Amniotic stem cell (primary cell): ENCODE measurements at regions not wholly inside any gene's neighbourhood (a gene's known extent, or its start where the extent isn't known, plus 50 kb on each side); places are given as distances from the start of the nearest gene placed in this dataset.
"Not testable (repeated sequence)": the region's sequence is repeated elsewhere in the genome, so short reads cannot be mapped to it uniquely, and the experiment has no call there.

Source experiments
- DNase-seq: peaks from one replicate; lab custom pipeline; 2025; lab: John Stamatoyannopoulos, UW

DNA sequence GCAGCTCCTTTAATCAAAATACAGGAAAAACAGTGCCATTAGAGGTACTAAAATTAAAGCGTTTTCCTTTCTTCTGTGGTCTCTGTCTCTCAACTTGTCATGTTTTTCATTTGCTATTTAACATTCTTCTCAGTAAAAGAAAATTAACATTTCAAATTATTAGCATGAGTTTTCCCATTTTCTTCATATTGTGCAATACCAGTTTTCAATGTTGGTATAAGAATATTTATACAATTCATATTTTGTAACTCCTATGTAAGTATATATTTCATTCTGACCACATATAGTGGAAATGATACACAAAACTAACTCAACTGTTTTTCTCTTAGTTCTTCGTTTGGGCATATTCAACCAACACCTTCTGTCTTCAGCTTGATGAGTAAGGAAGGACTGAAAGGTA lies 308.3 kb downstream of the HS3ST1 start:
- no peak for DNase-seq

DNA sequence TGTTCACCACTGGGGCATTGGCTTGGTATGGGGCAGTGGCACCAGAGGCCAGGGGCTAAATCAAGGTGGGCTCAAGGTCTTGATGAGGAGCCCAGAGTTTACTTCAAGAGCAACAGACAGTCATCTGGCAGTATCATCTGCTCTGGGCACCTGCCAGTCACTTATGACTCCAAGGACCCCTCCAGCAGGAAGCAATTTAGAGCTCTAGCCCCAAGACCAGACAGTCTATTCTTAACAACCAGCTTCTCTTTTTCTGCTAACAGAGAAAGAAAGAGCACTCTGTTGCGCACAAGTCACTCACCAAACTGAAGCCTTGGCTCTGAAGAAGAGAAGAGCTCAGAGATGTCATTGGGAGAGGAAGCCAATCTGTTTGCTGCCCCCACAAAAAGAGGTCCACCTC lies 309.2 kb downstream of the HS3ST1 start:
- DNase-seq: no peak

DNA sequence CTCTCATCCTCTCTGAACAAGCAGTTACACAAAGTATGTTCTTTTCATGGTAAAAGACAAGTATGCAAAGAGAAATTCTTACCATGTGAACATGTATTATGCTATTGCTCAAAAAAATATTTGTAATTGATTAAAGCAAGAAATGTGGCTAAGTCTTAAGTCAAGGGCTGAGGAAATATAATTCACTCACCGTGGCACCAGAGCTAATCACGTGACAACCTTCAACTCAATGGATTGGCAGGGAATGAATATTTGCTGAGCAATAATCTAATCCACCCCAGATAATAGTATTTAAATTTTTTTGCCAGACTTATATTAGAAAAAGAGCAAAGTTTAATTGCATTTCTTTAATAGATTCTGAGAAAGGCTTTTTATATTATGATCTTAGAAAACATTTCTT lies 310.2 kb downstream of the HS3ST1 start:
- no peak for DNase-seq

DNA sequence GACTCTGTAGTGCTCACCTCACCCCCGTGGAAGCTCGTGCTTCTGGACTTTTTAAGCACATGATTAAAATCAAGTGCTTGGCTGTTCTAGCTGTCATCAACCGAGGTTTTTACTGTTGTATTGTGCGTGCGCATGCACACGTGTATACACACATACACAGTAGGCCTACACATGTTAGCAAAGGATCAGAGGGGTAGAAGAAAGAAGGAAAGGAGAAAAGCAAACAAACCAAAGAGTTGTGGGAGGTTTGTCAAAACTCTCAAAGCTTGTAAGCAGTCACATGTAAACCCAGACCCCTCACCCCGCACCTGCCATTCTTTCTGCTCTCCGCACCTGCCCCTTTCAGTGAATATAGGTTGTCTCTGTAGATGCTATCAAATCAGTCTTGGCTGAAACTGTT lies 311.8 kb downstream of the HS3ST1 start:
- DNase-seq: no peak

DNA sequence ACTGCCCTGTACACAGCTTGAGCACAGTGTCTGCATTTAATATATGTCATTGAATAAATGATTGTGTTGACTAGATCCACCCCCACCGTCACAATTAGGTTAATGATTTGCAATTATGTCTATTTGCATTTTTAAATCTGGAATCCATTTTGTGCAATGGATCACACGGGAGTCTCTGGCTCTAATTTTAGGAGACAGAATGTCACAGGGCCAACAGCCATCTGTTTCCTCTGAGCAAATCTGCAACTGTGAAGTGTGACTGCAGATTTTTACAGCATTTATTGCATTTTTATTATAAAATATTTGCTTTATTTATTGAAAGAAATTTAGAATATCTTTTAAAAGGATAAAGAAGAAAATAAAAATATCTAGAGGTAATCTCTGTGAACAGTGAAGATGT lies 316.8 kb downstream of the HS3ST1 start:
- no peak for DNase-seq

DNA sequence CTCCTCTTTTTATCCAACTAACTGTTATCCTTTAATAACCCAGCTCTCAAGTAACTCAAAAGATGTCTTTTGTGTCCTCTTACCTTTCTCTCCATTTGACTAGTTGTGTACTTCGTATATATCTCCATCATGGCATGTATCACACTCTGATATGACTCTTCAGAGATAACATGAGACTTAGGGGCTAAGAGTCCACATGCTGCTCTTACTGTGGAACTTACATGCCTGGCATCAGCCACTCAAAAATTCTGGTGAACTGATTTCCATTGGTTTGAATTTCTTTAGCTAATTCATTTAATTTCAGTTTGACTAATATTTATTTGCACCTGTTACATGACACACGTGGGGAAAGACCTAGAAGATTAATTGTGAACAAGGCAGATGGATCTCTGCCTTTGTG lies 317.3 kb downstream of the HS3ST1 start:
- no peak for DNase-seq

DNA sequence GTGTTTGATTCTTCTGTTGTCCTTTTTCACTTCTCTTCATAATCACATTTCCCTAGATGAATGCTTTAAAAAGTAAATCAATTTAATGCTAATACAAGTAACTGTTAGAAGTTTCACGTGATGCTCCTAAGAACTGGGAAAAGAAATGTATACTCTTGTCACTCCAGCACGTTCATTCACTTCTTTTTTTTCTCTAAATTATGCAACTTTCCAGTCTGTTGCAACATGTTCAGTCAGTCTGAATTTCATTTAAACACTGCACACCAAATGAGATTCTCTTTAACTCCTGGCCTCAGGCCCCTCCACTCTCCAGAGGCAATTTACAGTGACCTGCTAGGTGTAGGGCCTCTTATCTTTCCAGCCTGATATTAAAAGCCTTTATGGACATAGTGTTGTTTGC lies 321.9 kb downstream of the HS3ST1 start:
- DNase-seq: no peak

DNA sequence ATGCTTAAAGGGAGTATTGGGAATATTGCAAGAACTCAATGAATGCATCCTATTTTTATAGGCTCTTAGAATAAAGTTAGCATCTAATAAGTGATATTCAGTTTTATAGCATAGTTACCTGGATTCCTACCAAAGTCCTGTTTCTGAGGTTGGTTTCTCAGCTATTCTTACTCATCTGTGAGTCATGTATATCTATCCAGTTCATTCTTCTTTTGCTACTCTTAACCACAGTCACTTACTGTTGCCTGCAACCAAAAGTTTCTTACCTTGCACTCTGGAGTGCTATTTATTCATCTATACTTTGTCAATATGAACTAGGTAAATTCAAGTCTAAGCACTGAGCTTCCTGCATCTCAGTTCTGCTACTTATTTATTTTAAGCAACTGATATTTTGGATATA lies 322.5 kb downstream of the HS3ST1 start:
- DNase-seq: no peak

DNA sequence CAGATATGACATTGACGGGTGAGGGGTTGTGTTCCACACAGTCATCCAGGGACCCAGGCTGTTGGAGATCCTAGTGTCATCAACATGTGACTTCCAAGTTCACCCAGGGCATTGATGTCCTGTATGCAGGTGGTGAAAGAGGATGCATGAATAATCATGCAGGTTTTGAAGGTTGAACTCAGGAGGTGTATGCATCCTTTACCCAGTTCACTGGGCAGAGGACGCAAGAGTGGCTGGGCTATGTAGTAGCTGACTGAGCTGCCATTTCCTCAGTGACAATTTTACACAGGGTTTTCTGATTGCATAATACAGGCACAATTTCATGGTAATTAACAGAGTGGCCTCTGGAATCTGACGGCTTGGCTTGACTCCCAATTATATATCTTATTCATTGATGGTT lies 323.0 kb downstream of the HS3ST1 start:
- no peak for DNase-seq

DNA sequence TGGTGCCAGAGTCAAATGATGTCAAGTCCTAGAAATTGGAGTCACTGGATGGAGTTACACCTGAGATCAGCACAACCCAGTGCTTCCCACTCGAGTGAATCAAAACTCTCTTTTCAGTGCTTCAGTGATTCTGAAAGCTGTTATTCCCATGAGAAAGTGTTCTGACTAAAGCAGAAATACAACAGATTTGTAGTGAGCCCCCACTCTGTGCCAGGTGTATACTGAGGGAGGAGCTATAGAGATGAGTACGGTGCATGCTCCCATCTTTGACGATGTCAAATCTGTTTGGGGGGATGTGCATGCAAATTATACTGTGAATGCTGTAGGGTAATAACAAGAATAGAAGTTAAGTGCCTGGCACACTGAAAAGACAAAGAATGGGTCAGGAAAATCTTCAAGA lies 330.2 kb downstream of the HS3ST1 start:
- DNase-seq: no peak

DNA sequence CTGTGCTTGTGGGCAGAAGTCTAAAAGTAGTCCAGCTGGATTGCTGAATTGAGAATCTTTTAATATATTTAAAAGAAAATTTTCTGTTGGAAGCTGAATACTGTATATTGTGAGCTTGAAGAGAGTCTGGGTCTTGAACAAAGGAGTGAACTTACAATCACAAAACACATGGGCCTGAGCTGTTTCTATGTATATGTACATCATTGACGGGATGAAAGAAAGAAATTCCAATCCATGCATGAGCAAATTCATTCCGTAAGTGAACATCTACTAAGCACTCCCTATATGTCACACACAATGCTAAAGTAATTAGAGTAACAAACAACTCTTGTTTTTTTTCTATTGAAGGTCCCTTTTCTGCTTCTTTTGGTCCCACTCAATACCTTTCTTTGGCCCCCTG lies 331.0 kb downstream of the HS3ST1 start:
- no peak for DNase-seq

DNA sequence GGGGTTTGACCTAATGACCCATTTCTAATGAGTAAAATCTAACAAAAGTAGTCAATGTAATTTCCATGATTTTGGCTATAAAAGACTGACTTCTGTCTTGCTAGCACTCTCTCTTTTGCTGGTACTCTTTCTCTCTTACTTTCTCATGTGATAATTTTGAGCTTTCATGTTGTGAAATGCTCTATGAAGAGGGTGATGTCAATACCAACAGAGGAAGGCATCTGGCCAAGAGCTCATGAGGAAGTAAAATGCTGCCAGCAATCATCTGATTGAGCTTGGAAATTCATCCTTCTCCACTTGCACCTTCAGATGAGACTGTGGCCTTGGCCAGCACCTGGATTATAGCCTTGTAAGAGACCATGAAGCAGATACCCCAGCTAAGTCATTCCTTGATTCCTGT lies 347.7 kb downstream of the HS3ST1 start:
- DNase-seq: no peak

DNA sequence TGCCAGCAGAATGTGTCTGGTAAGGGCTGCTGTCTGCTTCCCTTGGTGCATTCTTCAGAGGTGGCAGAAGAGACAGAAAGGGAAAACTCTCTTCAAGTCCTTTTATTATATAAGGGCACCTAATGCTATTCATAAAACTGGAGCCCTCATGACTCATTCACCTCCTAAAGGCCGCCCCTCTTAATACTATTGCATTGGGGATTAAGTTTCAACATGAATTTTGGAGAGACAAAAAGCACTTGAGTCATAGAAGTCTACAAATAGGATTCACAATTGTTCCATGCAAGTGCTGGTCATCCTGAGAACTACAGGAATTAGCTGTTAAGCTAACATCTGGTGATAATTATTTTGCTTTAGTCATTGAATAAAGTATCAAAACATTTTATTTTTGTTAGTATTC lies 349.5 kb downstream of the HS3ST1 start:
- DNase-seq: no peak

DNA sequence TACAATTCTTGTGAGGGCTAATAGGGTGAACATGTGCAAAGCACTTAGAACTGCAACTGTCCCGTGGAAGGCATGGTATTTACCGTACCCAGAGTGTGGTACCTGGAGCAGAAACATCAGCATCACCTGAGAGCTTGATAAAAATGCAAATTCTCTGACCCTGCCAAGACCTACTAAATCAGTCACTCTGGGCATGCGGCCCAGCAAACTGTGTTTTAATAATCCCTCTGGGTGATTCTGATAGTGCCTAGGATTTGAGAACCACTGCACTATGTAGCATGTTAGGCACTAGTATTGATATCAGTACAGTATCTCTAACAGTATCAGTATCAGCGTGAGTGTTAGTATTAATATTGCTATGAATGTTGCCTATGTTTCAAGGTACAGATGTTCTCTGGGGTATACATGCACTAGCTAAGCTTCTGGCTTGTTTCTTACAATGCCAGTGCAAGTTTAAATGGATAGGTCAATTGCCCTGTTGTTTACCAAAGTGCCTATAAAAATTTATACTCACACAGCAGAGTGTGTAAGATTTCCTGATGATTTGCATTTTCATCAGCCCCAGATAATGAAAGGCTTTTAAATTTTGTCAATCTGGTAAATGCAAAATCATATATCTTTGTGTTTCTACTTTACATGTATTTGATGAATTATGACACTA lies 354.0 kb downstream of the HS3ST1 start:
- no peak for DNase-seq

DNA sequence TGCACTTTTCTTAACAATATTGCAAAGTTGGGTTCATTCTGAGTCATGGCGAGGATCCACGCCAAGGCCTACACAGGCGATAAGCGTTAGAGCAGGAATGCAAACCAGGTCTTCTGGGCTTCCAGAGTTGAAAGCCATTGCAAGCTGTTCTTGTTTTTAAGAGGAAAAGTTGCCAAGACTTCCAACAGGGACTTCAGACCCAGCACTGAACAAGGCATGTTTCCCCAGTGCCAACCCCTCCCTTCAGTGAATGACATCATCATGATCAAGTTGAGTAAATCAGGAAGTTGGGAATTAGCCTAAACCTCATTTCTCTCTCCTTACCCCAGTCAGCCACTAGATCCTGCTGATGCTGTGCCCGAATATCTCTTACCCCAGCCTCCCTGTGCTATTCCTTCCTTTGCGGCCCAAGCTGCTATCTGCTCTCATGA lies 355.1 kb downstream of the HS3ST1 start:
- DNase-seq: no peak

DNA sequence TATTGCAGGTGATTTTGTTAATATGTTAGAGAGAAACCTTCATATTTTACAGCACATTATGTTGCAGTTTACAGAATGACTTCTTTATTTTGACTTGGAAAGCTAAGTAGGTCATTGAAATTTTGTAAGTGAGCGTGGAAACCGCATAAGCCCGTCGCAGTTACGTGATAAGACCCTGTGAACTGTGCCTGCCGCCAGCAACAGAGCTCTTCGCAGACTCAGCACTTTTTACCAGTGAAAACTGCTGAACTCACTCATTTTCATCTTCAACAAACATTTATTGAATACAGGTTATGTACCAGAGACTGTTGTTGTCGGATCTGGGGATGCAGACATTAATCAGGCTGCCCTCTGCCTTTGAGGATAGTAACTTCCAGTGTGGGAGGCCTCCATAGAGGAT lies 355.7 kb downstream of the HS3ST1 start:
- no peak for DNase-seq

DNA sequence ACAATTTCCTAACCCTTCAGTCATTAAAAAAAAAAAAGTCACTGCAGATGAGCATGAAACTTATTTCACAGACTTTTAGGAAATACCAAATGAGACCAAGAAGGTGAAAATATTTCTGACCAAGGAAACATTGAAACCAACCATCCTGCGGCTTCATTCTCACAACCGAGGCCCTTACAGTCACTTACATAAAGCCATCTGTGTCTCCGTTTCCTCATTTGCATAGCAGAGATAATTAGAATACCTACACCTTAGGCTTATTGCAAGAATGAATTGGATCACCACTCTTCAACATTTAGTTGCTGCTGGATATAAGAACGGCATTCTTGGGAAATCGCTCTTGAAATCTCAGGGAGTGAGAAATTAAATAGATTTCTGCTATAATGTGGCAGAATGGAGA lies 356.2 kb downstream of the HS3ST1 start:
- DNase-seq: no peak

DNA sequence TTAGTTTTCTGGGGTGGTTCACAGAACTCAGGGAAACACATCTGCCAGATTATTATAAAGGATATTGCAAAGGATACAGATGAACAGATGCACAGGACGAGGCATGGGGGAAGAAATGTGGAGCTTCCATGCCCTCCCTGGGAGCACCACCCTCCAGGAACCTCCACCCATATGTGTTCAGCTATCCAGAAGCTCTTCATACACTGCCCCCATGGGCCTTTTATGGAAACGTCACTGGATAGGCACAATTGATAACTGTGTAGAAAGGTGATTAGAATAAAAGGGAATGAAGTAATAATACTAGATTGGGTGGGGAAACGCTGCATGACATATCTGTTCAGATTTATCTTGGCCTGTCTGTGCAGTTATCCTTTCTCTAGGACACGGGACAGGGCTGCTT lies 357.9 kb downstream of the HS3ST1 start:
- no peak for DNase-seq

DNA sequence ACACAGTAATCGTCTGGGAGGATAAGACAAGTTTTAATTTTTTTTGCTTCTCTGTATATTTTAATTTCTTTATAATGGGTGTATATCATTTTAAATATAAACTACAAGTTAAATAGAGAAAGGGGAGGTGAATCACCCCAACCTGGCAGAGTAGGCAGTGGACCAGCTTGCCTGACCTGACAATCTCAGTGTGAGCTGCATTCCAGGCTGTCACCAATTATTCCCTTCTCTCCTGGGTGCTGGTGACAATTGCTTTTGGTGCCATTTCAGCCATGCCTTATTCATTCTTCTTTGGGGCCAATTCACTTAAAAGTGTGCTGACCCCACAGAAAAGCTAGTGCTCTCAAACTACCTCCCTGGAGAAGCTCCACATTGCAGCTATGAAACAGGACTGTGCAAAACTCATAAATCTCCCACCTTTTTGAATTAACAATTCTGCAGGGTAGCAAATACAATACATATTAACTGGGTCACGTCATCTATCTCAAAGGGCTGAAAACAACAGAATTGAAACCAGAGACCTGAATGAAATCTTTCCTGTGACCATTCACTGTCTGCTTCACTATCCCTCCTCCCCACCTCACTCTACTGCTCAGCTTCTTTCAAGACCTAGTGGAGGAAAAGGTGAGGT lies 359.0 kb downstream of the HS3ST1 start:
- DNase-seq: no peak

DNA sequence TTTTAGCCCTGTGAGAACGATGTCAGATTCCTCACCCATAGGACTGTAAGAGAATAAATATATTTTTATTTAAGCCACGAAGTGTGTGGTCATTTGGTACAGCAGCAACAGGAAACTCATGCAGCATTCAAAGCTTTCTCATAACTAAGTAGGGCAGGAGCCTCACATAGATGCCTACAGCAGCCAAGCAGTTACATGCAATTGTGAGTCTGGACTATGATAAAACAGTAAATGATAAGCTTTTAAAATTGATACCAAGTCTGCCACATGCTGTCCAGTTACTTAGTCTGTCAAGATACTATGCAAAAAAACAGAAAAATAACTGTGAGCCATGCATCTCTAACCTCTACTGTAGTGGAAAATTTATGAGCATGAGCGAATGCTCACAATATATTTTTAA lies 359.6 kb downstream of the HS3ST1 start:
- DNase-seq: no peak

DNA sequence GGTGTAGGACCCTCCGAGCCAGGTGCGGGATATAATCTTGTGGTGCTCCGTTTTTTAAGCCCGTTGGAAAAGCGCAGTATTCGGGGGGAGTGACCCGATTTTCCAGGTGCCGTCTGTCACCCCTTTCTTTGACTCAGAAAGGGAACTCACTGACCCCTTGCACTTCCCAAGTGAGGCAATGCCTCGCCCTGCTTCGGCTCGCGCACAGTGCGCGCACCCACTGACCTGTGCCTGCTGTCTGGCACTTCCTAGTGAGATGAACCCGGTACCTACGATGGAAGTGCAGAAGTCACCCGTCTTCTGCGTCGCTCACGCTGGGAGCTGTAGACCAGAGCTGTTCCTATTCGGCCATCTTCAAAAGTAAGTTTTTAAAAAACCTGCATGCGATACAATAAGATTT lies 362.1 kb downstream of the HS3ST1 start:
- DNase-seq: not testable (repeated sequence)

DNA sequence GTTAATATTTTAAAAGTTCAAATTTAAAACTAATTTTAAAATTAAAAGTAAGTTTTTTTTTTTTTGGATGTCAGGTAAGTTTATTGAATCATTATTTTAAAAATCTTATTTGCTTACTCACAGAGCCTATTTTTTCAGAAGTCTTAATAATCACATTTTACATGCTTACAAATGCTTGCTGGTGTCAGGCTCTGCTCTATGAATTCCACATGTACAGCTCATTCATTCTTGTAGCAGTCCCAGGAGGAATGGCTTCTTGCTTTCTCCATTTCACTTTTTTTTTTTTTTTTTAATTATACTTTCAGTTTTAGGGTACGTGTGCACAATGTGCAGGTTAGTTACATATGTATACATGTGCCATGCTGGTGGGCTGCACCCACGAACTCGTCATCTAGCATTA lies 368.1 kb downstream of the HS3ST1 start:
- not testable (repeated sequence) for DNase-seq

DNA sequence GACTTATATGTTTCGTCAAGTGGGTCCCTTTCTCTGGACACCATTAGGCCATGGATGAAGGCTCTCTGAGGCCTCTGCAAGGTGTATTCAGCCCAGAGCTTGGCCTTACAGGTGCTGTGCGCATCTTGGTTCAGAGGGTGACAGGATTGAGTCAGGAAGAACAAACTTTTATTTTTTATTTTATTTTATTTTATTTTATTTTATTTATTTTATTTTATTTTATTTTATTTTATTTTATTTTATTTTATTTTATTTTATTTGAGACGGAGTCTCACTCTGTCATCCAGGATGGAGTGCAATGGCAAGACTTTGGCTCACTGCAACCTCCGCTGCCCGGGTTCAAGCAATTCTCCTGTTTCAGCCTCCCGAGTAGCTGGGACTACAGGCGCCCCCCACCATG lies 370.4 kb upstream of the CLNK start:
- not testable (repeated sequence) for DNase-seq

DNA sequence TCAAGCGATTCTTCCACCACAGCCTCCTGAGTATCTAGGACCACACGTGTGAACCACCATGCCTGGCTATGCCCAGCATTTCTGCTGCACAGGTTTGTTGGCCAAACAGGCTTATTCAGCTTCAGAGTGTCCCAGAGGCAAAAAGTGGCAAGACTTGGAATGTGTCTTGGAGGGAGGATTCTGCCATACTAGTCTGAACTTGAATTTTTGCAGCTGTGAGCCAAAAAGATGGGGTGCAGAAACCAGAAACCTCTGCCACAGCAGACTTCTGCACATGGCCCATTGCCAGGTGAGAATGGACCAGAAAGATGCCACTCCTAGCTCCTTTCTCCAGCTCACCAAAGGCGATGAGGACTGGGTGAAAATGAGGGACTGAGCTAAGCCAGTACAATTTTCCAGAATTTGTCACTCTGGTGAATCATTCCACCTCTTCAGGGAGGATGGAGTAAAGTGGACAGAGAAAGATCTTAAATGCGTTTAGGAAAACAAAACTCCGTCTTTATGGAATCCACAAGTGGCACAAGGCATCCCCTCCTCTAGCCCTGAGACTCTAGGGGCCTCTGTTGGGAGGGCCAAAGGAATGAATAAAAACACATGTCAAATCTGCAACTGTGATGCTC lies 369.1 kb upstream of the CLNK start:
- DNase-seq: no peak
